Muscle of leg (tissue), 3 donors: ENCODE measurements at regions not wholly inside any gene's neighbourhood (a gene's known extent, or its start where the extent isn't known, plus 50 kb on each side); places are given as distances from the start of the nearest gene placed in this dataset.

ENCODE experiments used
- DNase-seq: peaks from one replicate; pipeline ENCODE4 v3.0.0; 2013
- H3K27ac ChIP-seq: one replicate; pipeline ENCODE4 v1.5.1; 2013; ENCODE audit warnings: mild to moderate bottlenecking, low read length, control low read depth
- H3K27me3 ChIP-seq: one replicate; pipeline ENCODE4 v1.6.1; 2013; ENCODE audit warnings: low read length; ENCODE audit not compliant: control insufficient read depth, insufficient read depth
- H3K36me3 ChIP-seq: one replicate; pipeline ENCODE4 v1.6.1; 2013; ENCODE audit warnings: low read length; ENCODE audit not compliant: control insufficient read depth, insufficient read depth
- H3K4me1 ChIP-seq: one replicate; pipeline ENCODE4 v1.6.1; 2013; ENCODE audit warnings: low read length; ENCODE audit not compliant: control insufficient read depth, insufficient read depth
- H3K4me3 ChIP-seq: one replicate; pipeline ENCODE4 v1.5.1; 2013; ENCODE audit warnings: low read length, control low read depth
- H3K9me3 ChIP-seq: replicated peaks from 2 replicates; pipeline ENCODE4 v1.6.1; 2013; ENCODE audit warnings: low read depth, low read length; ENCODE audit not compliant: control insufficient read depth
- WGBS: methylation state at CpG from one replicate; pipeline ENCODE4 v1.1.5; 2013; ENCODE audit warnings: missing lambda C conversion rate; ENCODE audit not compliant: insufficient coverage; 5-methylcytosine and 5-hydroxymethylcytosine counted together

- no peaks in the 10 kb centered on the region for H3K27me3 ChIP-seq
- H3K27ac ChIP-seq, result no peak overlapping the region
- no peaks in the 10 kb centered on the region for H3K9me3 ChIP-seq
- DNase-seq, result no peak
- no peaks in the 10 kb centered on the region for H3K4me1 ChIP-seq
- H3K4me3 ChIP-seq, result no peak overlapping the region
- H3K36me3 ChIP-seq, result no peaks in the 10 kb centered on the region
Measured at GRCh38 chr10:45501791-45502190, 127.8 kb downstream of the ALOX5 start.

GRCh38 chr10:45500798-45501197 lies 126.8 kb downstream of the ALOX5 start:
- DNase-seq, result no peak
- H3K27me3 ChIP-seq, result no peaks in the 10 kb centered on the region
- no CpG with 5 or more reads among the region's 1 CpG for WGBS

GRCh38 chr10:45500304-45500703 lies 126.3 kb downstream of the ALOX5 start:
- DNase-seq, result no peak
- no CpG with 5 or more reads among the region's 1 CpG for WGBS
- H3K27me3 ChIP-seq, result no peaks in the 10 kb centered on the region
- H3K9me3 ChIP-seq, result peaks cover 4% of the 10 kb centered on the region
- H3K36me3 ChIP-seq, result no peaks in the 10 kb centered on the region
- no peaks in the 10 kb centered on the region for H3K4me1 ChIP-seq
- no peak overlapping the region for H3K27ac ChIP-seq
- no peak overlapping the region for H3K4me3 ChIP-seq

More at GRCh38 chr10:45500798-45501197, 126.8 kb downstream of the ALOX5 start:
- H3K4me3 ChIP-seq, result no peak overlapping the region
- no peaks in the 10 kb centered on the region for H3K4me1 ChIP-seq
- peaks cover under 1% of the 10 kb centered on the region for H3K9me3 ChIP-seq
- H3K36me3 ChIP-seq, result no peaks in the 10 kb centered on the region
- H3K27ac ChIP-seq, result no peak overlapping the region

GRCh38 chr10:45495438-45496152 lies 121.6 kb downstream of the ALOX5 start:
- Histone ChIP-seq H3K4me3 (no peak overlapping the region), H3K4me1 (no peaks in the 10 kb centered on the region), H3K27me3 (no peaks in the 10 kb centered on the region), H3K27ac (no peak overlapping the region), H3K9me3 (peaks cover 4% of the 10 kb centered on the region), H3K36me3 (no peaks in the 10 kb centered on the region)
- DNase-seq, result no peak
- no CpG with 5 or more reads among the region's 2 CpGs for WGBS
